ENCODE measurements at regions not wholly inside any gene's neighbourhood (a gene's known extent, or its start where the extent isn't known, plus 50 kb on each side); places are given as distances from the start of the nearest gene placed in this dataset.

DNA sequence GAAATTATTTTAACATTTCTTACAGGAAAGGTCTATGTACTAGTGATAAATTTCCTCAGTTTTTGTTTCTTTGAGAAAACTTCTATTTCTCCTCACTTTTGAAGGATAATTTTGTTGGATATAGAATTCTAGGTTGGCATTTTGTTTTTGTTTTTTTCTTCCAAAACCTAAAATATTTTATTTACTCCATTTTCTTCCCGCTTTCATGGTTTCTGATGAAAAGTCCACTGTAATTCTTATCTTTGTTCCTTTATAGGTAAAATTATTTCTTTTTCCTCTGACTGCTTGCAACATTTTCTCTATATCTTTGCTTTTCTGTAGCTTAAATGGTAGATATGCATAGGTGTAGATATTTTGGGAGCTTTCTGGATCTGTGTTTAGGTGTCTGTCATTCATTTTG lies 153.9 kb upstream of the DSCAM start:
- WGBS, 3 donors, result 94 to 98% (median 98%) methylated on average over 1 of the region's 1 CpG
- Histone ChIP-seq H3K4me3 (ENCODE audit: low read depth in 1 of 3, low read length in 3 of 3) (no peak overlapping the region), H3K27me3 (ENCODE audit: control insufficient read depth in 3 of 3, insufficient read depth in 3 of 3, low read length in 3 of 3) (no peaks in the 10 kb centered on the region), H3K27ac (ENCODE audit: low read depth in 1 of 3, low read length in 2 of 3) (no peak overlapping the region), H3K9me3 (ENCODE audit: control insufficient read depth in 2 of 2, insufficient read depth in 1 of 2, low read depth in 1 of 2, low read length in 1 of 2) (peaks cover 0 to 3% of the 10 kb centered on the region in 2 donors), H3K36me3 (ENCODE audit: control insufficient read depth in 3 of 3, insufficient read depth in 2 of 3, low read depth in 1 of 3, low read length in 3 of 3) (no peaks in the 10 kb centered on the region), H3K4me1 (ENCODE audit: control insufficient read depth in 3 of 3, insufficient read depth in 2 of 3, low read depth in 1 of 3, low read length in 2 of 3) (no peaks in the 10 kb centered on the region)
- DNase-seq (no peak), FAIRE-seq (no peak)

DNA sequence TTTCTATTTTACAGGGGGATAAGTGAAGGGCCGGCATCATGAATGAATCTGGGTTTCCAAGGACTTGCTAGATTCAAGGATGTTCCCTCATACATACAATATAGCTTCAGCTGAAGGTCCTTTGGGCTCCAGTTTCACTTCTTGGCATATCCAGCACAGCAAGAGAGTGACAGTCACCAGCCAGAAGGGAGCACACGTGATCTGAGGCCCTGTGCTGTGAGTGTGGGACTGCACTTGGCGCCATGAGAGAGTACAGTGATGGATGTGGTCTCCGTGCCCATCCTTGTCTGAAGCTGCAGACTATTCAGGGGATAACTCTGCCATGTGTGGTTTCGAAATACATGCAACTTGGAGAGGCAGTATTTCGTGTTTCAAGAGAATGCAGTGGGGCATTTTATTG lies 159.7 kb upstream of the DSCAM start:
- Histone ChIP-seq H3K27ac (ENCODE audit: low read depth in 1 of 3, low read length in 2 of 3) (no peak overlapping the region), H3K27me3 (ENCODE audit: control insufficient read depth in 3 of 3, insufficient read depth in 3 of 3, low read length in 3 of 3) (no peaks in the 10 kb centered on the region), H3K4me1 (ENCODE audit: control insufficient read depth in 3 of 3, insufficient read depth in 2 of 3, low read depth in 1 of 3, low read length in 2 of 3) (no peaks in the 10 kb centered on the region), H3K4me3 (ENCODE audit: low read depth in 1 of 3, low read length in 3 of 3) (no peak overlapping the region), H3K36me3 (ENCODE audit: control insufficient read depth in 3 of 3, insufficient read depth in 2 of 3, low read depth in 1 of 3, low read length in 3 of 3) (no peaks in the 10 kb centered on the region), H3K9me3 (ENCODE audit: control insufficient read depth in 2 of 2, insufficient read depth in 1 of 2, low read depth in 1 of 2, low read length in 1 of 2) (peaks cover 0 to 3% of the 10 kb centered on the region in 2 donors)
- no peak for FAIRE-seq
- 67 to 81% (median 71%) methylated on average over 6 of the region's 6 CpGs for WGBS, 3 donors
- no peak for DNase-seq

DNA sequence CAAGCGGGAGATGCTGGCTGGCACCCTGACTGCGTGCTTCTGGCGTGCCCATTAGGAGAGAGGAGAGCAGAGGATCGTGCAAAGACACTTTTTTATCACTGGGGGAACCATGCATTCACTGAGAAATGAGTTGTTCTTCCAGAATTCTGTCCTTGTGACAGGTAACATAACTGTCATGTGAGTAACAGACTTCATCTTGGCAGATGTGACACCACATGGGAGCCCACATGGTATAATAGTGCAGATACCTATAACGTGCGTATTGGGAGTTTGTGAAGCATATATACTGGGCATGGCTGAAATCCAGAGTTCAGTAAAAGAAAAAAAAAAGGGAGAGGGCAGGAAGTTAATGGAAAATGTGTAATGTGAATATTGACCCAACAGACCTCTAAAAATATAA lies 159.6 kb upstream of the BACE2 start:
- no peak for DNase-seq
- no peak overlapping the region for H3K27ac ChIP-seq (ENCODE audit: low read depth in 1 of 3, low read length in 2 of 3)
- no peak overlapping the region for H3K4me3 ChIP-seq (ENCODE audit: low read depth in 1 of 3, low read length in 3 of 3)
- WGBS, 3 donors, result 78 to 83% (median 81%) methylated on average over 6 of the region's 6 CpGs
- FAIRE-seq, result no peak
- H3K27me3 ChIP-seq (ENCODE audit: control insufficient read depth in 3 of 3, insufficient read depth in 3 of 3, low read length in 3 of 3), result no peaks in the 10 kb centered on the region
- H3K4me1 ChIP-seq (ENCODE audit: control insufficient read depth in 3 of 3, insufficient read depth in 2 of 3, low read depth in 1 of 3, low read length in 2 of 3), result no peaks in the 10 kb centered on the region
- no peaks in the 10 kb centered on the region for H3K36me3 ChIP-seq (ENCODE audit: control insufficient read depth in 3 of 3, insufficient read depth in 2 of 3, low read depth in 1 of 3, low read length in 3 of 3)
- H3K9me3 ChIP-seq (ENCODE audit: control insufficient read depth in 2 of 2, insufficient read depth in 1 of 2, low read depth in 1 of 2, low read length in 1 of 2), result peaks cover 0 to 3% of the 10 kb centered on the region in 2 donors

DNA sequence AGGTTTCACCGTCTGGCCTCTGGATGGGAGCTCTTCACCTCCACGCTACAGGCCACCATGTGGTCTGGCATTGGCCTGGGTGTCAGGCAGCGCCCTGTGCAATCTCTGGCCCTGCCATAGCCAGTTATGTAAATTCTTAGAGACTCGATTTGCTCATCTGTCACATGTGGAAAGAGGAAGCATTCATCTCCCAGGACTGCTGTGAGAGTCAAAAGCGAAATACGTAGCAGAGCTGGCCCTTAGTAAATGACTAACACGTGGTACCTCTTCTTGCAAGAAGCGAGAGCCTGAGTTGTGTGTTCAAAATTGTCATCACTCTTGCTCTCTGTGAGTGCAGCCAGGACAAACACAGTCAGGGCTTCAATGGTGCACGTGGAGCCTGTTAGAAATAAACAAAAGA lies 159.0 kb upstream of the BACE2 start:
- 62 to 70% (median 69%) methylated on average over 9 of the region's 9 CpGs for WGBS, 3 donors
- Histone ChIP-seq H3K27me3 (ENCODE audit: control insufficient read depth in 3 of 3, insufficient read depth in 3 of 3, low read length in 3 of 3) (no peaks in the 10 kb centered on the region), H3K27ac (ENCODE audit: low read depth in 1 of 3, low read length in 2 of 3) (no peak overlapping the region), H3K4me3 (ENCODE audit: low read depth in 1 of 3, low read length in 3 of 3) (no peak overlapping the region), H3K36me3 (ENCODE audit: control insufficient read depth in 3 of 3, insufficient read depth in 2 of 3, low read depth in 1 of 3, low read length in 3 of 3) (no peaks in the 10 kb centered on the region), H3K9me3 (ENCODE audit: control insufficient read depth in 2 of 2, insufficient read depth in 1 of 2, low read depth in 1 of 2, low read length in 1 of 2) (peaks cover 0 to 2% of the 10 kb centered on the region in 2 donors), H3K4me1 (ENCODE audit: control insufficient read depth in 3 of 3, insufficient read depth in 2 of 3, low read depth in 1 of 3, low read length in 2 of 3) (no peaks in the 10 kb centered on the region)
- DNase-seq (no peak), FAIRE-seq (no peak)

GRCh38 chr21:41009398-41010100 lies 158.4 kb upstream of the BACE2 start:
- Histone ChIP-seq H3K36me3 (ENCODE audit: control insufficient read depth in 3 of 3, insufficient read depth in 2 of 3, low read depth in 1 of 3, low read length in 3 of 3) (no peaks in the 10 kb centered on the region), H3K4me3 (ENCODE audit: low read depth in 1 of 3, low read length in 3 of 3) (no peak overlapping the region), H3K9me3 (ENCODE audit: control insufficient read depth in 2 of 2, insufficient read depth in 1 of 2, low read depth in 1 of 2, low read length in 1 of 2) (no peaks in the 10 kb centered on the region), H3K4me1 (ENCODE audit: control insufficient read depth in 3 of 3, insufficient read depth in 2 of 3, low read depth in 1 of 3, low read length in 2 of 3) (no peaks in the 10 kb centered on the region), H3K27me3 (ENCODE audit: control insufficient read depth in 3 of 3, insufficient read depth in 3 of 3, low read length in 3 of 3) (no peaks in the 10 kb centered on the region), H3K27ac (ENCODE audit: low read depth in 1 of 3, low read length in 2 of 3) (no peak overlapping the region)
- DNase-seq (no peak), FAIRE-seq (no peak)
- WGBS, 3 donors, result 59 to 67% (median 60%) methylated on average over 5 of the region's 5 CpGs

DNA sequence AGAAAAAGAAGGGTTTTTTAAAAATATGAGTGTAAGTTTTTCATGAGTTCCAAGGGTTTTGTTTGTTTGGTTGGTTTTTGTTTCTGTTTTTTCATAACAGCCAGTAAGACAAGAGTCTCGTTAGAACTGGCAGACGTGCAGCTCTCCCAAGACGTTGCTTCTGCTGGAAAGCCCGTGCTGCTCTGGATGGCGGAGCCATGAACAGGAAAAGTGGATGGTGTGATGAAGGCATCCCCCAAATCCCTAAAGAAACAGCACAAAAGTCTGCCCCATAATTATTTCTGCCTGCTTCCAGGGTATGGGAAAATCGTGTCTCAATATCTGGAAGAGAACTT lies 157.9 kb upstream of the BACE2 start:
- Histone ChIP-seq H3K4me1 (ENCODE audit: control insufficient read depth in 3 of 3, insufficient read depth in 2 of 3, low read depth in 1 of 3, low read length in 2 of 3) (no peaks in the 10 kb centered on the region), H3K27ac (ENCODE audit: low read depth in 1 of 3, low read length in 2 of 3) (no peak overlapping the region), H3K27me3 (ENCODE audit: control insufficient read depth in 3 of 3, insufficient read depth in 3 of 3, low read length in 3 of 3) (no peaks in the 10 kb centered on the region), H3K9me3 (ENCODE audit: control insufficient read depth in 2 of 2, insufficient read depth in 1 of 2, low read depth in 1 of 2, low read length in 1 of 2) (no peaks in the 10 kb centered on the region), H3K4me3 (ENCODE audit: low read depth in 1 of 3, low read length in 3 of 3) (no peak overlapping the region), H3K36me3 (ENCODE audit: control insufficient read depth in 3 of 3, insufficient read depth in 2 of 3, low read depth in 1 of 3, low read length in 3 of 3) (no peaks in the 10 kb centered on the region)
- 51 to 63% (median 53%) methylated on average over 6 of the region's 6 CpGs for WGBS, 3 donors
- DNase-seq (no peak), FAIRE-seq (no peak)

- Histone ChIP-seq H3K27ac (ENCODE audit: low read depth in 1 of 3, low read length in 2 of 3) (no peak overlapping the region), H3K36me3 (ENCODE audit: control insufficient read depth in 3 of 3, insufficient read depth in 2 of 3, low read depth in 1 of 3, low read length in 3 of 3) (no peaks in the 10 kb centered on the region), H3K4me1 (ENCODE audit: control insufficient read depth in 3 of 3, insufficient read depth in 2 of 3, low read depth in 1 of 3, low read length in 2 of 3) (no peaks in the 10 kb centered on the region), H3K4me3 (ENCODE audit: low read depth in 1 of 3, low read length in 3 of 3) (no peak overlapping the region), H3K27me3 (ENCODE audit: control insufficient read depth in 3 of 3, insufficient read depth in 3 of 3, low read length in 3 of 3) (no peaks in the 10 kb centered on the region), H3K9me3 (ENCODE audit: control insufficient read depth in 2 of 2, insufficient read depth in 1 of 2, low read depth in 1 of 2, low read length in 1 of 2) (no peaks in the 10 kb centered on the region)
- no peak for DNase-seq
- WGBS, 3 donors, result 63 to 86% (median 84%) methylated on average over 15 to 16 of the region's 16 CpGs
- FAIRE-seq, result no peak
These were observed 156.7 kb upstream of the BACE2 start for GRCh38 chr21:41011098-41011731.

- Histone ChIP-seq H3K27me3 (ENCODE audit: control insufficient read depth in 3 of 3, insufficient read depth in 3 of 3, low read length in 3 of 3) (no peaks in the 10 kb centered on the region), H3K9me3 (ENCODE audit: control insufficient read depth in 2 of 2, insufficient read depth in 1 of 2, low read depth in 1 of 2, low read length in 1 of 2) (no peaks in the 10 kb centered on the region), H3K4me1 (ENCODE audit: control insufficient read depth in 3 of 3, insufficient read depth in 2 of 3, low read depth in 1 of 3, low read length in 2 of 3) (no peaks in the 10 kb centered on the region), H3K27ac (ENCODE audit: low read depth in 1 of 3, low read length in 2 of 3) (no peak overlapping the region), H3K36me3 (ENCODE audit: control insufficient read depth in 3 of 3, insufficient read depth in 2 of 3, low read depth in 1 of 3, low read length in 3 of 3) (no peaks in the 10 kb centered on the region), H3K4me3 (ENCODE audit: low read depth in 1 of 3, low read length in 3 of 3) (no peak overlapping the region)
- 71 to 77% (median 74%) methylated on average over 16 of the region's 16 CpGs for whole genome bisulfite sequencing, 3 donors
- no peak for DNase-seq
- no peak for FAIRE-seq
These were observed 156.0 kb upstream of the BACE2 start for GRCh38 chr21:41011951-41012366.

DNA sequence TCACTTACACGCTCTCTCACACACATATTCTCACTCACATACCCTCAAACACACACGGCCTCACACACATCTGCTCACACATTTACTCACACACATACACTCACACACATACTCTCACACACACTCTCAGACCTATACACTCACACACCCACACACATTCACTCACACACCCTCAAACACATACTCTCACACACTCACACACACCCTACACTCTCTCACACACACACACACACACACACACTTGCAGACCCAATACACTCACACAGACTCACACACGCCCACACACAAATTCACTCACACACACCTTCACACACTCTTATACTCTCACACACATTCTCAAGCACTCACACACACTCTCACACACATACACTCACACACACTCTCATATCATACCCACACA lies 155.5 kb upstream of the BACE2 start:
- no peaks in the 10 kb centered on the region for H3K9me3 ChIP-seq (ENCODE audit: control insufficient read depth in 2 of 2, insufficient read depth in 1 of 2, low read depth in 1 of 2, low read length in 1 of 2)
- no peaks in the 10 kb centered on the region for H3K4me1 ChIP-seq (ENCODE audit: control insufficient read depth in 3 of 3, insufficient read depth in 2 of 3, low read depth in 1 of 3, low read length in 2 of 3)
- 83 to 88% (median 86%) methylated on average over 3 of the region's 3 CpGs for WGBS, 3 donors
- DNase-seq, result no peak
- no peak overlapping the region for H3K27ac ChIP-seq (ENCODE audit: low read depth in 1 of 3, low read length in 2 of 3)
- H3K4me3 ChIP-seq (ENCODE audit: low read depth in 1 of 3, low read length in 3 of 3), result no peak overlapping the region
- H3K27me3 ChIP-seq (ENCODE audit: control insufficient read depth in 3 of 3, insufficient read depth in 3 of 3, low read length in 3 of 3), result no peaks in the 10 kb centered on the region
- no peaks in the 10 kb centered on the region for H3K36me3 ChIP-seq (ENCODE audit: control insufficient read depth in 3 of 3, insufficient read depth in 2 of 3, low read depth in 1 of 3, low read length in 3 of 3)
- FAIRE-seq, result no peak
